A673 (cell line): ENCODE measurements at regions not wholly inside any gene's neighbourhood (a gene's known extent, or its start where the extent isn't known, plus 50 kb on each side); places are given as distances from the start of the nearest gene placed in this dataset.

Source experiments
- BruUV-seq: library from RNA; stranded (reverse); fragments of 400-500 nt; replicated peaks from 2 replicates; lab custom pipeline; 2021; lab: Mats Ljungman, UMichigan
- CTCF ChIA-PET: fragments of 300-600 bp; sonication (Branson Sonifier 250); formaldehyde crosslinking; loops from one replicate; lab custom pipeline; 2022; ENCODE audit warnings: antibody characterized with exemption; lab: Charles Lee
- POLR2A ChIA-PET: fragments of 300-600 bp; sonication (Branson Sonifier 250); formaldehyde crosslinking; loops from one replicate; lab custom pipeline; 2022; ENCODE audit warnings: antibody characterized with exemption; ENCODE audit not compliant: low non-redundant PET; lab: Charles Lee
- DNase-seq: peaks from one replicate; pipeline ENCODE4 v3.0.0-alpha.2; 2015; ENCODE audit warnings: low spot score
- H3K27ac ChIP-seq: fragments of 200-600 bp; sonication (generic); 2 replicates; pipeline ENCODE4 v1.5.1; 2016; ENCODE audit warnings: mixed run types, low read depth, mild to moderate bottlenecking, mixed read lengths, antibody characterized with exemption, low read length; ENCODE audit not compliant: poor library complexity, severe bottlenecking
- H3K27me3 ChIP-seq: fragments of 200-600 bp; sonication (generic); replicated peaks from 2 replicates; pipeline ENCODE4 v1.6.1; 2017; ENCODE audit warnings: mixed run types, low read depth, mild to moderate bottlenecking, mixed read lengths, antibody characterized with exemption, low read length; ENCODE audit not compliant: insufficient read depth, poor library complexity
- H3K36me3 ChIP-seq: fragments of 200-600 bp; sonication (generic); 2 replicates; pipeline ENCODE4 v1.6.1; 2016; ENCODE audit warnings: mixed run types, mild to moderate bottlenecking, mixed read lengths, antibody characterized with exemption, low read length; ENCODE audit not compliant: insufficient read depth, poor library complexity, severe bottlenecking
- H3K4me1 ChIP-seq: fragments of 200-600 bp; sonication (generic); 2 replicates; pipeline ENCODE4 v1.6.1; 2017; ENCODE audit warnings: mixed run types, mild to moderate bottlenecking, mixed read lengths, antibody characterized with exemption, low read length; ENCODE audit not compliant: insufficient read depth, poor library complexity, severe bottlenecking
- H3K4me3 ChIP-seq: fragments of 200-600 bp; sonication (generic); 2 replicates; pipeline ENCODE4 v1.5.1; 2016; ENCODE audit warnings: low read depth, mixed run types, mild to moderate bottlenecking, mixed read lengths, low read length; ENCODE audit not compliant: poor library complexity, severe bottlenecking
- H3K9me3 ChIP-seq: fragments of 200-600 bp; sonication (generic); 2 replicates; pipeline ENCODE4 v1.6.1; 2016; ENCODE audit warnings: mixed run types, low read depth, mild to moderate bottlenecking, mixed read lengths, antibody characterized with exemption, low read length; ENCODE audit not compliant: poor library complexity, severe bottlenecking
- EZH2 ChIP-seq: fragments of 200-600 bp; sonication (generic); IDR thresholded peaks from 2 replicates; pipeline ENCODE4 v1.6.1; 2017; ENCODE audit warnings: borderline replicate concordance, low read depth, mild to moderate bottlenecking, mixed read lengths, antibody characterized with exemption, low read length; ENCODE audit not compliant: poor library complexity, severe bottlenecking
- intact Hi-C: fragments of 100-400 bp; cut with micrococcal nuclease; formaldehyde crosslinking; loops from one replicate; pipeline ENCODE4 v1.10.0; 2022; ENCODE audit not compliant: unreplicated experiment
- TF ChIP-seq, protein P1 (sequence below): fragments of 300-800, 200-600 bp; sonication (generic); conservative IDR thresholded peaks from 2 replicates; pipeline ENCODE4 v1.5.1; 2017; ENCODE audit warnings: low read depth, mild to moderate bottlenecking, antibody characterized with exemption, low read length, moderate library complexity, mixed read lengths

DNA sequence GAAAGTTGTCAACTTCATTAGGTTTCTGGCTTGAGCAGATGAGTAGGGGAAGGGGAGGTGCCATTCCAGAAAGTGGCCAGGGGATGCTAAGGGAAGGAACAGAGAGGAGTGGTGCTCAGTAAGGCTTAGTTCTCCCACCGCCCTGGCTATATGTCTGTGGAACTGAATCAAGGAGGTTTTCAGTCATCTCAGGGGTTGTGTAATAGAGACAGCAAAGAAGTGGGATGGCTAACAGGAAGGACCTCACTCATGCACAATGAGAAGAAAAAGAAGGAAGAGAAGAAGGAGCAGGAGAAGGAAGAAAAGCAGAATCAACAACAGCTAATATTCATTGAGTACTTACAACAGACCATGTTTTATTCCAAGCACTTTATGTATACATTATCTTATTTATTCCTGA is 368.7 kb downstream of the MID1IP1 start:
- ChIA-PET POLR2A (no interaction called here), CTCF (no interaction called here)
- Histone ChIP-seq H3K27ac (no peak overlapping the region), H3K27me3 (no peaks in the 10 kb centered on the region), H3K9me3 (no peaks in the 10 kb centered on the region), H3K4me1 (no peaks in the 10 kb centered on the region), H3K4me3 (no peak overlapping the region), H3K36me3 (no peaks in the 10 kb centered on the region)
- TF ChIP-seq, protein P1, sequence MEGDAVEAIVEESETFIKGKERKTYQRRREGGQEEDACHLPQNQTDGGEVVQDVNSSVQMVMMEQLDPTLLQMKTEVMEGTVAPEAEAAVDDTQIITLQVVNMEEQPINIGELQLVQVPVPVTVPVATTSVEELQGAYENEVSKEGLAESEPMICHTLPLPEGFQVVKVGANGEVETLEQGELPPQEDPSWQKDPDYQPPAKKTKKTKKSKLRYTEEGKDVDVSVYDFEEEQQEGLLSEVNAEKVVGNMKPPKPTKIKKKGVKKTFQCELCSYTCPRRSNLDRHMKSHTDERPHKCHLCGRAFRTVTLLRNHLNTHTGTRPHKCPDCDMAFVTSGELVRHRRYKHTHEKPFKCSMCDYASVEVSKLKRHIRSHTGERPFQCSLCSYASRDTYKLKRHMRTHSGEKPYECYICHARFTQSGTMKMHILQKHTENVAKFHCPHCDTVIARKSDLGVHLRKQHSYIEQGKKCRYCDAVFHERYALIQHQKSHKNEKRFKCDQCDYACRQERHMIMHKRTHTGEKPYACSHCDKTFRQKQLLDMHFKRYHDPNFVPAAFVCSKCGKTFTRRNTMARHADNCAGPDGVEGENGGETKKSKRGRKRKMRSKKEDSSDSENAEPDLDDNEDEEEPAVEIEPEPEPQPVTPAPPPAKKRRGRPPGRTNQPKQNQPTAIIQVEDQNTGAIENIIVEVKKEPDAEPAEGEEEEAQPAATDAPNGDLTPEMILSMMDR: no peak
- TF ChIP-seq EZH2: no peak
- no TSS peak for BruUV-seq
- intact Hi-C loops: no loop called here
- no peak for DNase-seq

DNA sequence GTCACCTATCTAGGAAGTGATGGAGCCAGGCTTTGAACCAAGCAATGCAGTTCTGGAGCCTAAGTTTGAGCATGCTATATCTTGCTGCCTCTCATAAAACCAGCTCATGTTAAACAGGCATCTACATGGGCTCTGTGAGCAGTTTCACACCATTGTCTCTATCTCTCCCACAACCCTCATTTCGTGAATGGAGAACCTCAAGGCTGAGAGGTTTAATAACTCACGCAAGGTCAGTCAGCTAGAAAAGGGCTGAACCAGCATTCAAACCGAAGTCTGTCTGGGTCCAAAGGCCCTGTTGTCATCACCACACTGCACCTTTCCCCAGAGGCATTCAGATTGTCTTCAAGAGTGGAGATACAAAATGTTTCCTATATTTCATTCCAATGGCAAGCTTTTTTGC is 369.2 kb downstream of the MID1IP1 start:
- DNase-seq: no peak
- no peaks in the 10 kb centered on the region for H3K9me3 ChIP-seq
- no TSS peak for BruUV-seq
- POLR2A ChIA-PET: no interaction called here
- CTCF ChIA-PET: no interaction called here
- no peaks in the 10 kb centered on the region for H3K36me3 ChIP-seq
- no peak overlapping the region for H3K4me3 ChIP-seq
- H3K27me3 ChIP-seq: no peaks in the 10 kb centered on the region
- no peak overlapping the region for H3K27ac ChIP-seq
- TF ChIP-seq, protein P1: no peak
- no peak for TF ChIP-seq EZH2
- intact Hi-C loops: no loop called here
- no peaks in the 10 kb centered on the region for H3K4me1 ChIP-seq

DNA sequence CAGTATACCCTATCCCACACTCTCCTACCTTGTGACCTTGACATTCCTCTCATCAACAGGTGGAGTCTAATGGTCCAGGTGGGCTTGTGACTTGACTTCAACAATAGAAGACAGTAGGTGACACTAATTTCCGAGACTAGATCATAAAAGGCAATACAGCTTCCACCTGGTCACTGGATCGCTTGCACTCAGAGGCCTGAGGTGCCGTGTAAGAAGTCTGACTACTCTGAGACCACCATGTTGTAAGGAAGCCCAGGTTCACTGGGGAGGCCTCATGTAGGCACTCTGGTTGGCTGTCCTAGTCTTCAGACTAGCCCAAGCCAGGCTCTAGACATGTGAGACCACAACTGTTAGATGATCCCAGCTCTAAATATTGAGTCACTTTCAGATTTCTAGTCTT is 370.4 kb downstream of the MID1IP1 start:
- no peaks in the 10 kb centered on the region for H3K36me3 ChIP-seq
- no TSS peak for BruUV-seq
- H3K27me3 ChIP-seq: no peaks in the 10 kb centered on the region
- no peaks in the 10 kb centered on the region for H3K9me3 ChIP-seq
- intact Hi-C loops: no loop called here
- DNase-seq: no peak
- CTCF ChIA-PET: no interaction called here
- TF ChIP-seq, protein P1: no peak
- no peak for TF ChIP-seq EZH2
- POLR2A ChIA-PET: no interaction called here
- H3K4me1 ChIP-seq: no peaks in the 10 kb centered on the region
- H3K27ac ChIP-seq: no peak overlapping the region
- no peak overlapping the region for H3K4me3 ChIP-seq
